Colonic mucosa (tissue), 4 donors: ENCODE measurements at regions not wholly inside any gene's neighbourhood (a gene's known extent, or its start where the extent isn't known, plus 50 kb on each side); places are given as distances from the start of the nearest gene placed in this dataset.

Experiments used
- DNase-seq: peaks from one replicate; pipeline ENCODE4 v3.0.0-alpha.2; 2020
- H3K27ac ChIP-seq: fragments of 200-600 bp; one replicate; pipeline ENCODE4 v1.8.0; 2021
- H3K27me3 ChIP-seq: fragments of 200-600 bp; one replicate; pipeline ENCODE4 v1.8.0; 2021
- H3K36me3 ChIP-seq: fragments of 200-600 bp; one replicate; pipeline ENCODE4 v1.8.0; 2021
- H3K4me1 ChIP-seq: fragments of 200-600 bp; one replicate; pipeline ENCODE4 v1.8.0; 2021; ENCODE audit warnings: mild to moderate bottlenecking
- H3K4me3 ChIP-seq: fragments of 200-600 bp; one replicate; pipeline ENCODE4 v1.8.0; 2021
- H3K9ac ChIP-seq, 2 donors: one replicate each; pipeline ENCODE4 v1.7.0; 2013; ENCODE audit warnings: control low read depth in 2 of 2, low read depth in 2 of 2, low read length in 2 of 2
- H3K9me3 ChIP-seq: fragments of 200-600 bp; one replicate; pipeline ENCODE4 v1.8.0; 2021
- CTCF ChIP-seq: fragments of 200-600 bp; IDR thresholded peaks from one replicate; pipeline ENCODE4 v1.8.0; 2022; ENCODE audit warnings: antibody characterized with exemption, mild to moderate bottlenecking
- intact Hi-C: fragments of 100-400 bp; cut with DNase I; formaldehyde crosslinking; loops from one replicate; pipeline ENCODE4 v1.14.1; 2022
- donor health status: healthy.
- donor health status: DM: no; HTN: no; CAD: no.
- donor health status: DM: no; HTN: no; CAD: no.

- no peaks in the 10 kb centered on the region for H3K9me3 ChIP-seq
- no peaks in the 10 kb centered on the region for H3K27me3 ChIP-seq
- no peak for DNase-seq
- no peak overlapping the region for H3K27ac ChIP-seq
- no peak for TF ChIP-seq CTCF
- H3K9ac ChIP-seq, result no peak overlapping the region
- no peaks in the 10 kb centered on the region for H3K36me3 ChIP-seq
- intact Hi-C loops, result no loop called here
- H3K4me1 ChIP-seq, result no peaks in the 10 kb centered on the region
- H3K4me3 ChIP-seq, result no peak overlapping the region
These were observed 241.1 kb upstream of the MMADHC start for GRCh38 chr2:149828520-149829210.

GRCh38 chr2:149827585-149828126 lies 240.1 kb upstream of the MMADHC start:
- intact Hi-C loops, result no loop called here
- DNase-seq, result no peak

GRCh38 chr2:149826471-149827125 lies 239.0 kb upstream of the MMADHC start:
- no peak overlapping the region for H3K4me3 ChIP-seq
- no peaks in the 10 kb centered on the region for H3K27me3 ChIP-seq
- no peak overlapping the region for H3K9ac ChIP-seq
- TF ChIP-seq CTCF, result no peak
- H3K4me1 ChIP-seq, result no peaks in the 10 kb centered on the region
- DNase-seq, result no peak
- H3K36me3 ChIP-seq, result no peaks in the 10 kb centered on the region
- no peaks in the 10 kb centered on the region for H3K9me3 ChIP-seq
- H3K27ac ChIP-seq, result no peak overlapping the region
- intact Hi-C loops, result no loop called here

More at GRCh38 chr2:149827585-149828126, 240.1 kb upstream of the MMADHC start:
- Histone ChIP-seq H3K9ac (no peak overlapping the region), H3K27ac (no peak overlapping the region), H3K9me3 (no peaks in the 10 kb centered on the region), H3K4me3 (no peak overlapping the region), H3K36me3 (no peaks in the 10 kb centered on the region), H3K27me3 (no peaks in the 10 kb centered on the region), H3K4me1 (no peaks in the 10 kb centered on the region)
- no peak for TF ChIP-seq CTCF

GRCh38 chr2:149825473-149825872 lies 237.9 kb upstream of the MMADHC start:
- Histone ChIP-seq H3K4me3 (no peak overlapping the region), H3K27me3 (no peaks in the 10 kb centered on the region), H3K9me3 (no peaks in the 10 kb centered on the region), H3K27ac (no peak overlapping the region), H3K9ac (no peak overlapping the region), H3K4me1 (no peaks in the 10 kb centered on the region), H3K36me3 (no peaks in the 10 kb centered on the region)
- DNase-seq, result no peak
- intact Hi-C loops, result no loop called here
- no peak for TF ChIP-seq CTCF

- Histone ChIP-seq H3K9ac (no peak overlapping the region), H3K4me3 (no peak overlapping the region), H3K27ac (no peak overlapping the region), H3K4me1 (no peaks in the 10 kb centered on the region), H3K9me3 (no peaks in the 10 kb centered on the region), H3K27me3 (no peaks in the 10 kb centered on the region), H3K36me3 (no peaks in the 10 kb centered on the region)
- DNase-seq, result no peak
- TF ChIP-seq CTCF, result no peak
- intact Hi-C loops, result no loop called here
These were observed 236.6 kb upstream of the MMADHC start for GRCh38 chr2:149824136-149824535.
